ENCODE measurements at regions not wholly inside any gene's neighbourhood (a gene's known extent, or its start where the extent isn't known, plus 50 kb on each side); places are given as distances from the start of the nearest gene placed in this dataset.

- Histone ChIP-seq H3K27ac (no peak overlapping the region), H3K4me1 (peaks cover 0 to 7% (median 2%) of the 10 kb centered on the region in 4 donors), H3K4me3 (no peak overlapping the region), H3K36me3 (no peaks in the 10 kb centered on the region), H3K27me3 (no peaks in the 10 kb centered on the region), H3K9me3 (no peaks in the 10 kb centered on the region)
- no peak for DNase-seq (ENCODE audit: low spot score in 2 of 2)
- WGBS, 2 donors: 60 to 64% methylated on average over 8 of the region's 8 CpGs
- no peak for TF ChIP-seq EP300 (IDR thresholded peaks at IDR 0.05)
- TF ChIP-seq CTCF (IDR thresholded peaks at IDR 0.05): no peak
- TF ChIP-seq POLR2A (IDR thresholded peaks at IDR 0.05): no peak
Measured at GRCh38 chr10:30178356-30178964, 119.1 kb upstream of the JCAD start.

- Histone ChIP-seq H3K27ac (no peak overlapping the region), H3K36me3 (no peaks in the 10 kb centered on the region), H3K4me1 (no peaks in the 10 kb centered on the region), H3K4me3 (no peak overlapping the region), H3K27me3 (no peaks in the 10 kb centered on the region), H3K9me3 (no peaks in the 10 kb centered on the region)
- DNase-seq (ENCODE audit: low spot score in 2 of 2): no peak
- TF ChIP-seq POLR2A (IDR thresholded peaks at IDR 0.05): no peak
- no peak for TF ChIP-seq EP300 (IDR thresholded peaks at IDR 0.05)
- TF ChIP-seq CTCF (IDR thresholded peaks at IDR 0.05): no peak
- 76 to 77% methylated on average over 10 of the region's 10 CpGs for whole genome bisulfite sequencing, 2 donors
Measured at GRCh38 chr10:30176776-30177533, 117.6 kb upstream of the JCAD start.

GRCh38 chr10:30176182-30176581 lies 116.8 kb upstream of the JCAD start:
- 82 to 94% methylated on average over 9 of the region's 9 CpGs for WGBS, 2 donors
- H3K9me3 ChIP-seq: no peaks in the 10 kb centered on the region
- no peaks in the 10 kb centered on the region for H3K4me1 ChIP-seq
- no peak for DNase-seq (ENCODE audit: low spot score in 2 of 2)
- no peak for TF ChIP-seq CTCF (IDR thresholded peaks at IDR 0.05)
- no peak for TF ChIP-seq EP300 (IDR thresholded peaks at IDR 0.05)
- no peak for TF ChIP-seq POLR2A (IDR thresholded peaks at IDR 0.05)
- no peak overlapping the region for H3K27ac ChIP-seq
- H3K36me3 ChIP-seq: no peaks in the 10 kb centered on the region
- H3K4me3 ChIP-seq: no peak overlapping the region
- H3K27me3 ChIP-seq: no peaks in the 10 kb centered on the region

- no peak for DNase-seq (ENCODE audit: low spot score in 2 of 2)
- Histone ChIP-seq H3K27me3 (no peaks in the 10 kb centered on the region), H3K27ac (no peak overlapping the region), H3K9me3 (peaks cover 0 to 3% (median 0%) of the 10 kb centered on the region in 4 donors), H3K4me1 (peaks cover 0 to 5% (median 0%) of the 10 kb centered on the region in 4 donors), H3K4me3 (no peak overlapping the region), H3K36me3 (no peaks in the 10 kb centered on the region)
- TF ChIP-seq EP300 (IDR thresholded peaks at IDR 0.05) (no peak), POLR2A (IDR thresholded peaks at IDR 0.05) (no peak), CTCF (IDR thresholded peaks at IDR 0.05) (no peak)
- WGBS, 2 donors: 66 to 81% methylated on average over 7 of the region's 7 CpGs
Measured at GRCh38 chr10:30172673-30173072, 113.3 kb upstream of the JCAD start.

GRCh38 chr10:30172091-30172490 lies 112.7 kb upstream of the JCAD start:
- Histone ChIP-seq H3K4me1 (peaks cover 0 to 5% (median 0%) of the 10 kb centered on the region in 4 donors), H3K9me3 (peaks cover 0 to 3% (median 0%) of the 10 kb centered on the region in 4 donors), H3K36me3 (no peaks in the 10 kb centered on the region), H3K27me3 (no peaks in the 10 kb centered on the region), H3K27ac (no peak overlapping the region), H3K4me3 (no peak overlapping the region)
- DNase-seq (ENCODE audit: low spot score in 2 of 2): no peak
- WGBS, 2 donors: 84 to 89% methylated on average over 4 of the region's 4 CpGs
- no peak for TF ChIP-seq POLR2A (IDR thresholded peaks at IDR 0.05)
- TF ChIP-seq EP300 (IDR thresholded peaks at IDR 0.05): no peak
- TF ChIP-seq CTCF (IDR thresholded peaks at IDR 0.05): no peak
